SK-N-MC (cell line): ENCODE measurements at regions not wholly inside any gene's neighbourhood (a gene's known extent, or its start where the extent isn't known, plus 50 kb on each side); places are given as distances from the start of the nearest gene placed in this dataset.
"Not testable (repeated sequence)": the region's sequence is repeated elsewhere in the genome, so short reads cannot be mapped to it uniquely, and the experiment has no call there.

Source experiments
- DNase-seq: peaks from one replicate; pipeline ENCODE4 v3.0.0-alpha.2; 2011; ENCODE audit warnings: low read depth, low spot score
- H3K27ac ChIP-seq: fragments of 200-600 bp; sonication (generic); 2 replicates; pipeline ENCODE4 v1.5.1; 2016; ENCODE audit warnings: mixed run types
- H3K36me3 ChIP-seq: fragments of 200-600 bp; sonication (generic); 2 replicates; pipeline ENCODE4 v1.6.1; 2017; ENCODE audit warnings: antibody characterized with exemption, low read length, mixed read lengths; ENCODE audit not compliant: insufficient read depth
- H3K4me3 ChIP-seq: fragments of 200-600 bp; sonication (generic); 2 replicates; pipeline ENCODE4 v1.5.1; 2016
- H3K9ac ChIP-seq: fragments of 200-600 bp; sonication (generic); 2 replicates; pipeline ENCODE4 v1.8.0; 2017; ENCODE audit warnings: mixed run types, mixed read lengths; ENCODE audit not compliant: insufficient read length
- H3K9me3 ChIP-seq: fragments of 200-600 bp; sonication (generic); 2 replicates; pipeline ENCODE4 v1.6.1; 2017; ENCODE audit warnings: low read depth, mild to moderate bottlenecking, antibody characterized with exemption, low read length, moderate library complexity, mixed read lengths
- EZH2 ChIP-seq: fragments of 200-600 bp; sonication (generic); IDR thresholded peaks from one replicate; pipeline ENCODE4 v1.6.1; 2017; ENCODE audit warnings: antibody characterized with exemption
- FOXP2 ChIP-seq: optimal IDR thresholded peaks from 2 replicates; pipeline ENCODE3; 2011; ENCODE audit warnings: mild to moderate bottlenecking, moderate library complexity; ENCODE audit not compliant: insufficient read depth; ENCODE audit errors: extremely low read length, control extremely low read depth
- POLR2AphosphoS5 ChIP-seq: IDR thresholded peaks from 2 replicates; pipeline ENCODE4 v1.6.1; 2012; ENCODE audit warnings: mild to moderate bottlenecking, low read depth, low read length, borderline replicate concordance

GRCh38 chr5:53405396-53405795 is 75.0 kb upstream of the FST start:
- Histone ChIP-seq H3K9ac (no peak overlapping the region), H3K27ac (no peak overlapping the region), H3K4me3 (no peak overlapping the region), H3K36me3 (no peaks in the 10 kb centered on the region), H3K9me3 (no peaks in the 10 kb centered on the region)
- TF ChIP-seq EZH2 = no peak
- no peak for TF ChIP-seq POLR2AphosphoS5
- no peak for TF ChIP-seq FOXP2
- DNase-seq = no peak

GRCh38 chr5:53406630-53407316 is 73.7 kb upstream of the FST start:
- no peaks in the 10 kb centered on the region for H3K9me3 ChIP-seq
- H3K9ac ChIP-seq = no peak overlapping the region

GRCh38 chr5:53407373-53407772 is 73.1 kb upstream of the FST start:
- Histone ChIP-seq H3K9ac (no peak overlapping the region), H3K9me3 (no peaks in the 10 kb centered on the region), H3K36me3 (no peaks in the 10 kb centered on the region), H3K27ac (no peak overlapping the region), H3K4me3 (no peak overlapping the region)
- TF ChIP-seq FOXP2 (no peak), EZH2 (no peak), POLR2AphosphoS5 (no peak)
- DNase-seq = no peak

More at GRCh38 chr5:53406630-53407316, 73.7 kb upstream of the FST start:
- Histone ChIP-seq H3K4me3 (no peak overlapping the region), H3K36me3 (no peaks in the 10 kb centered on the region), H3K27ac (no peak overlapping the region)
- TF ChIP-seq FOXP2 (no peak), EZH2 (no peak), POLR2AphosphoS5 (no peak)
- DNase-seq = no peak

GRCh38 chr5:53411388-53411787 is 69.0 kb upstream of the FST start:
- TF ChIP-seq FOXP2 = no peak
- TF ChIP-seq EZH2 = no peak
- TF ChIP-seq POLR2AphosphoS5 = no peak
- no peak for DNase-seq
- Histone ChIP-seq H3K9ac (no peak overlapping the region), H3K4me3 (no peak overlapping the region), H3K36me3 (no peaks in the 10 kb centered on the region), H3K27ac (no peak overlapping the region), H3K9me3 (no peaks in the 10 kb centered on the region)

- not testable (repeated sequence) for H3K9ac ChIP-seq, DNase-seq, H3K36me3 ChIP-seq, H3K4me3 ChIP-seq, H3K27ac ChIP-seq, H3K9me3 ChIP-seq
Measured at GRCh38 chr5:53412499-53412898, 67.9 kb upstream of the FST start.

GRCh38 chr5:53416144-53416738 is 64.2 kb upstream of the FST start:
- H3K4me3 ChIP-seq = no peak overlapping the region
- H3K9me3 ChIP-seq = no peaks in the 10 kb centered on the region
- H3K27ac ChIP-seq = no peak overlapping the region
- no peak for DNase-seq
- H3K36me3 ChIP-seq = no peaks in the 10 kb centered on the region
- H3K9ac ChIP-seq = no peak overlapping the region
- TF ChIP-seq POLR2AphosphoS5 = no peak
- no peak for TF ChIP-seq EZH2
- no peak for TF ChIP-seq FOXP2

- Histone ChIP-seq H3K9ac (no peak overlapping the region), H3K27ac (no peak overlapping the region), H3K4me3 (no peak overlapping the region), H3K9me3 (no peaks in the 10 kb centered on the region), H3K36me3 (no peaks in the 10 kb centered on the region)
- no peak for DNase-seq
- no peak for TF ChIP-seq FOXP2
- no peak for TF ChIP-seq EZH2
- TF ChIP-seq POLR2AphosphoS5 = no peak
Measured at GRCh38 chr5:53418409-53418808, 62.0 kb upstream of the FST start.

GRCh38 chr5:53418826-53419658 is 61.4 kb upstream of the FST start:
- Histone ChIP-seq H3K9ac (no peak overlapping the region), H3K4me3 (no peak overlapping the region)

More at GRCh38 chr5:53418826-53419658, 61.4 kb upstream of the FST start:
- TF ChIP-seq FOXP2 (no peak), POLR2AphosphoS5 (no peak), EZH2 (no peak)
- Histone ChIP-seq H3K9me3 (no peaks in the 10 kb centered on the region), H3K27ac (no peak overlapping the region), H3K36me3 (no peaks in the 10 kb centered on the region)
- no peak for DNase-seq
